ENCODE measurements at regions not wholly inside any gene's neighbourhood (a gene's known extent, or its start where the extent isn't known, plus 50 kb on each side); places are given as distances from the start of the nearest gene placed in this dataset.
A peak's percentile ranks its signal among the peaks of the same experiment; 100 is the strongest.
"Not testable (repeated sequence)": the region's sequence is repeated elsewhere in the genome, so short reads cannot be mapped to it uniquely, and the experiment has no call there.

DNA sequence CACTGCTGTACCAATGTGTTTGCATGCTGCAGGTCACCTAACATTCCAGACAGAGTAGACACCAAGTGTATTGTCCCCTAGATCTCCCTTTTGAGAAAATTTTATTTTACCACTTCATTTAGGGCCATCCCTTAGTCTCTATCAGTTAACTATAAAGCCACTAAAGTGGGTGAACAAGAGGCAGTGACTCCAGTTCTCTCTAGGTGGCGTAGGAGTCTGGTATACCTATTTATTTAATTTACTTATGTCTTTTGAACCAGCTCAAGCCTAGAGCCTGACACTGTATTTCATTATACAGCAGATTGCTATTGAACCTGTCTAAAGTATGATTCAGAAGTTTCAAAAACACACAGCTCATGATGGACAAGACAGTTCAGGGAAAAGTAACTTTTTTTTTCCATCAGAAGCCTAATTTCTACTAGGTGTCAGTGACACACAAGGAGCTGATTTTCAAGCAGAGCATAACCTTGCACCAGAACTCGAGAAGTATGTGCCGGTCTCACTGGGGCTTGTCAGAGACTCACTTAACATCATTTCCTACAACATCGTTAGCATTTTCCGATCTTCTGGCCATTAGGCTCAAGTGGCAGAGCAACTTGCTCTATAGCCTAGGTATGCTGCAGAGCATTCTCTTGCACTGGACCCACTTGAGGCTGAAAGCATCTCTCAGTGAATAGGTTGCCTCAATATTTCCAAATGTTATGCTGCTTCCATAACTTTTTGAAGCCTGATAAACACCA, 175.4 kb downstream of the CDC14C start:
- DNase-seq (ENCODE audit: low spot score in 2 of 2) (no peak), FAIRE-seq (no peak)

DNA sequence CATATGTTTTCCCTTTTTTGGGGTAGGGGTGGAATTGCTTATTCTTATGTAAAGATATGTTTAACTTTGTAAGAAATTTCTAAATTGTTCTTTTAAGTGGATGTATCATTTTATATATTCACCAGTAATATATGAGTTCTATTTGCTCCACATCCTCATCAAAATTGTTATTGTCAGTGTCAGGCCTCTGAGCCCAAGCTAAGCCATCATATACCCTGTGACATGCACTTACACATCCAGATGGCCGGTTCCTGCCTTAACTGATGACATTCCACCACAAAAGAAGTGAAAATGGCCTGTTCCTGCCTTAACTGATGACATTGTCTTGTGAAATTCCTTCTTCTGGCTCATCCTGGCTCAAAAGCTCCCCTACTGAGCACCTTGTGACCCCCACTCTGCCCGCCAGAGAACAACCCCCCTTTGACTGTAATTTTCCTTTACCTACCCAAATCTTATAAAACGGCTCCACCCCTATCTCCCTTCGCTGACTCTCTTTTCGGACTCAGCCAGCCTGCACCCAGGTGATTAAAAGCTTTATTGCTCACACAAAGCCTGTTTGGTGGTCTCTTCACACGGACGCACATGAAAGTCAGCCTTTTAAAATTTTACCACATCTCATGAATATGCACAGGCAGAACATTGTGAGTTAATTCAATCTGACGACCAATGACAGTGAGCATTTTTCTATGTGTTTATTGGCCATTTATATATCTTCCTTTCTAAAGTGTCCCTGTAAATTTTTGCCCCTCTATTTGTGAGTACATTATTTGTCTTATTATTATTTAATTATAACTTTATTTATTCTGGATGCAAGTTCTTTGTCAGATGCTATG, 176.8 kb downstream of the CDC14C start:
- FAIRE-seq; DNase-seq (ENCODE audit: low spot score in 2 of 2): not testable (repeated sequence)

GRCh38 chr7:49102411-49102810, 178.1 kb downstream of the CDC14C start:
- FAIRE-seq, result no peak
- no peak for DNase-seq (ENCODE audit: low spot score in 2 of 2)

GRCh38 chr7:49111706-49112105, 187.4 kb downstream of the CDC14C start:
- DNase-seq (ENCODE audit: low spot score in 2 of 2) (no peak), FAIRE-seq (peak; percentile 76)

DNA sequence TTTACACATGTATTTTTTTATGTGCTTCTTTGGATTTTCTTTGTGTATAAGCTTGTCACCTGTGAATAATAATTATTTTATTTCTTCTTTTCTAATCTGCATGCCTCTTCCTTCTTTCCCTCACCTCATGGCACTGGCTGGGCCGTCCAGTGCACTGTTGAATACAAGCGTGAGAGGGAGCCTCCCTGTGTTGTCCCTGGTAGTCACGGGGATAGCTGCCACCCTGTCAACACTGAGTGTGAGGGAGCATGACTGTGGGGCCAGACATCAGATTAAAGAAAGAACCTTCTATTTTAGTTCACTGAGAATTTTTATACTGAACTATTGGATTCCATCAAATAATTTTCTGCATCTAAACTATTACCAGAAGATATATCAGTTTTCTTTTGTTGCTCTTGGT, 187.9 kb downstream of the CDC14C start:
- no peak for DNase-seq (ENCODE audit: low spot score in 2 of 2)
- FAIRE-seq, result no peak

GRCh38 chr7:49112647-49113046, 188.3 kb downstream of the CDC14C start:
- no peak for FAIRE-seq
- no peak for DNase-seq (ENCODE audit: low spot score in 2 of 2)

GRCh38 chr7:49119706-49120105, 195.4 kb downstream of the CDC14C start:
- DNase-seq (ENCODE audit: low spot score in 2 of 2) (no peak), FAIRE-seq (no peak)

DNA sequence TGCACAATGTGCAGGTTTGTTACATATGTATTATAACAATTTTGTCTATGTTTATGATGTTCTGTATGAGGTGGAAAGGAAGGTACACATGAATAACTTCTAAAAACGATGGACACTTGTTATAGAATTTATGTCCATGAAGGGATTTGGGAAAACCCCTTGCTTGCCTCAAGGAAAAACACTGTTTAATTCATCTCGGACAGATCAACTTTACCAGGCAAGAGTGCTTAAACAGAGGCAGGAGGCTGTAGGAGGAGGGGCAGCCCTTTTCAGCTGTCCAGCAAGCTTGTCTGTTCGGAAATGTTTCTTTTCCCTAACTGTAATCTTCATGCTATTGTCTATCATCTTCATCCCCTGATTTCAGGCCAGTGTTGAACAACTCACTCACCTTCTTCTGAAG, 200.9 kb downstream of the CDC14C start:
- FAIRE-seq, result no peak
- DNase-seq (ENCODE audit: low spot score in 2 of 2), result no peak

- no peak for FAIRE-seq
- DNase-seq (ENCODE audit: low spot score in 2 of 2), result no peak
Measured at GRCh38 chr7:49127359-49127913, 203.1 kb downstream of the CDC14C start.

DNA sequence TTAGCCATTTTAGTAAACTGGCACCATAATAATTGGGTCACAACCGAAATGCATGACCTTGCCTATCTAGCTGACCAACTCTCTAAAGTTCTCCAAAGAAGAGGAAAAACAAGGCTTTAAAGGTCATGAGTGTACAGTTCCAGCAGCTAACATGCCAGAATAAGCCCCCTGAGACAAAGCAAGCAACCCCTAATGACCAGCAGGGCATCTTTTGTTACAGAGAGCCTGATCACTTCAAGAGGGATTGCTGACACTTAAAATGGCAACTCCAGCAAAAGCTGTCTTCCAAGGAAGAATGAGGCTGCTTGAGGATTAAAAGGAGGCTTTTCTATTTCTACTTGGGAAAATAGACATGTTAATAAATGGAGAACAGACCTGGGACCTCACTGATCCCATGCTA, 213.6 kb downstream of the CDC14C start:
- FAIRE-seq (no peak), DNase-seq (ENCODE audit: low spot score in 2 of 2) (no peak)

DNA sequence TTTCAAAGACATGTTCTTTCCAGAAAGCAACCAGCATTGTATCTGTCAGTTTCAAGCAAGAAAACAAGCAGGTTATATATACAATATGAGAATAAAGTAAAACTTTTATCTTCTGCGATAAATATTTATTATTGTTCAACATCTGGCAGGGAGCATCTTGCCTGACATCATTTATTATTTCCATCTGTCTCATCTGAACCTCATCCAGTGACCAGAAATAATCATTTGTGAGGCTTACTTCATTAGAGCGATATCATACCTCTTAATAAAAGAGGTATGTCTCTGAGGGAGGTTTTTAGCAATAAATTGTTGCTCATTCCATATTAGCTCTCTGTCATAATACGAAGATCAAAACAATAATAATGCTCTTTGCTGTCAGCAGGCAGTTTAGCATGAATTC, 226.1 kb downstream of the CDC14C start:
- DNase-seq (ENCODE audit: low spot score in 2 of 2), result no peak
- no peak for FAIRE-seq

DNA sequence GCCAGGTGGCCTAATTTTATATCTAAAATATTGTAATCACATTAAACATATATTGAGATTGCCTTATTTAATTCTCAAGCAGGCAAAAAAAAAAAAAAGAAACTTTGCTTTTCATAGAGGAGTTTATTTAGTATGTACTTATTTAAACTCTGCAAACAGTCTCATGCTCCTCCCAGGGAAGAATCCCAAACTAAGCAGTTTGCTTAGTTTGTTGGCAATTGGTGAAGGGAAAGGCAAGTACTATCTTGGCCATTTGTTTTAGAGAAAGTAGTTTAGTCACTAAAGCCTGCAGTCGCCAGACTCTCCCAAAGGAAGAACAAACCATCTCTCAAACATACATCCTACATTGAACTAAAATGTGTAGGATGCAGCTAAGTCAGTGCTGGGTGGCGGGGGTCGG, 226.8 kb downstream of the CDC14C start:
- no peak for FAIRE-seq

GRCh38 chr7:49158321-49158720, 234.0 kb downstream of the CDC14C start:
- DNase-seq (ENCODE audit: low spot score in 2 of 2) (no peak), FAIRE-seq (no peak)

More for the DNA sequence above, 226.8 kb downstream of the CDC14C start:
- no peak for DNase-seq (ENCODE audit: low spot score in 2 of 2)

DNA sequence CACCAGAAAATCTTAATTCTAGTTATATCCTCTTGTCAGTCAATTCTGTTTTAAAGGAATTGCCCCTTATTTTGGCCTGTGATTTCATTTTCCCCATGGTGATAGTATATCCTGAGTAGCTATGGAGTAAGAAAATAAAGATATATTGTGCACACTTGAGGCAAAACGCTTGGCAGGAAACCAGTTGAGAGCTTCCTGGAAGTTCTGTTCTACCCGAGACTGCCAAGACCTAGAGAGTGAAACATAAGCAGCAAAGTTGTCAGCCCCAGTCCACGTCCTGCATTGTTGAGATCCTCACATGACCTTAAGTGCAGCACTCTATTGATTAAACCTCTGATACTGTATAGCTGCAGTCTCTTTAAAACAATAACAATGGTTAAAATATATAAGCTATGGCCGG, 235.2 kb downstream of the CDC14C start:
- DNase-seq (ENCODE audit: low spot score in 2 of 2) (no peak), FAIRE-seq (no peak)

- FAIRE-seq (no peak), DNase-seq (ENCODE audit: low spot score in 2 of 2) (no peak)
Measured at GRCh38 chr7:49166441-49166840, 242.1 kb downstream of the CDC14C start.

- FAIRE-seq, result no peak
- no peak for DNase-seq (ENCODE audit: low spot score in 2 of 2)
Measured at GRCh38 chr7:49172639-49173038, 248.3 kb downstream of the CDC14C start.

GRCh38 chr7:49174396-49174795, 250.0 kb downstream of the CDC14C start:
- DNase-seq (ENCODE audit: low spot score in 2 of 2) (no peak), FAIRE-seq (no peak)

GRCh38 chr7:49187543-49188268, 263.4 kb downstream of the CDC14C start:
- FAIRE-seq, result no peak
- DNase-seq (ENCODE audit: low spot score in 2 of 2), result no peak

- DNase-seq (ENCODE audit: low spot score in 2 of 2) (no peak), FAIRE-seq (no peak)
Measured at GRCh38 chr7:49228426-49229098, 304.2 kb downstream of the CDC14C start.

- no peak for FAIRE-seq
- DNase-seq (ENCODE audit: low spot score in 2 of 2), result no peak
Measured at GRCh38 chr7:49229246-49229645, 304.9 kb downstream of the CDC14C start.
